DOHH2 (cell line): ENCODE measurements at regions not wholly inside any gene's neighbourhood (a gene's known extent, or its start where the extent isn't known, plus 50 kb on each side); places are given as distances from the start of the nearest gene placed in this dataset.

Experiments used
- H3F3A ChIP-seq: fragments of 200-600 bp; sonication (generic), shearing (Covaris generic); 2 replicates; pipeline ENCODE4 v1.6.0; 2016; ENCODE audit warnings: antibody characterized with exemption, mild to moderate bottlenecking; ENCODE audit not compliant: control insufficient read depth, insufficient read depth
- H3K27ac ChIP-seq: fragments of 200-600 bp; sonication (generic); 2 replicates; pipeline ENCODE4 v1.5.1; 2014; ENCODE audit warnings: low read depth, mild to moderate bottlenecking, low read length, moderate library complexity
- H3K27me3 ChIP-seq: fragments of 200-600 bp; sonication (generic); 2 replicates; pipeline ENCODE4 v1.6.1; 2014; ENCODE audit warnings: mild to moderate bottlenecking, low read length, mixed read lengths; ENCODE audit not compliant: control insufficient read depth
- H3K36me3 ChIP-seq: fragments of 200-600 bp; sonication (generic); 2 replicates; pipeline ENCODE4 v1.6.1; 2014; ENCODE audit warnings: mild to moderate bottlenecking, low read length, moderate library complexity, mixed read lengths; ENCODE audit not compliant: control insufficient read depth
- H3K4me1 ChIP-seq: fragments of 200-600 bp; sonication (generic); 2 replicates; pipeline ENCODE4 v1.6.1; 2014; ENCODE audit warnings: mild to moderate bottlenecking, low read length, mixed read lengths; ENCODE audit not compliant: control insufficient read depth
- H3K4me2 ChIP-seq: fragments of 200-600 bp; sonication (generic); 2 replicates; pipeline ENCODE4 v1.6.0; 2014; ENCODE audit warnings: mild to moderate bottlenecking, low read length, moderate library complexity
- H3K4me3 ChIP-seq: fragments of 200-600 bp; sonication (generic); 2 replicates; pipeline ENCODE4 v1.5.1; 2014; ENCODE audit warnings: mild to moderate bottlenecking, low read length, mixed read lengths
- H3K79me2 ChIP-seq: fragments of 200-600 bp; sonication (generic); 2 replicates; pipeline ENCODE4 v1.6.1; 2014; ENCODE audit warnings: mild to moderate bottlenecking, low read length, mixed read lengths; ENCODE audit not compliant: control insufficient read depth
- H3K9me2 ChIP-seq: fragments of 200-600 bp; sonication (generic); replicated peaks from 2 replicates; pipeline ENCODE4 v1.6.1; 2014; ENCODE audit warnings: mild to moderate bottlenecking, low read length, mixed read lengths; ENCODE audit not compliant: control insufficient read depth
- H3K9me3 ChIP-seq: fragments of 200-600 bp; sonication (generic); 2 replicates; pipeline ENCODE4 v1.6.1; 2014; ENCODE audit warnings: antibody characterized with exemption, low read length, mixed read lengths; ENCODE audit not compliant: control insufficient read depth, insufficient read depth
- H4K20me1 ChIP-seq: fragments of 200-600 bp; sonication (generic); 2 replicates; pipeline ENCODE4 v1.6.0; 2014; ENCODE audit warnings: low read depth, mild to moderate bottlenecking, antibody characterized with exemption, low read length, moderate library complexity; ENCODE audit not compliant: control insufficient read depth, insufficient read depth
- CTCF ChIP-seq: fragments of 200-600 bp; sonication (generic); IDR thresholded peaks from one replicate; pipeline ENCODE4 v1.5.1; 2014; ENCODE audit warnings: antibody characterized with exemption, mild to moderate bottlenecking, low read depth, low read length; ENCODE audit not compliant: poor library complexity, severe bottlenecking
- EZH2phosphoT487 ChIP-seq: fragments of 200-600 bp; sonication (generic); IDR thresholded peaks from 2 replicates; pipeline ENCODE4 v1.6.1; 2017; ENCODE audit warnings: borderline replicate concordance, mild to moderate bottlenecking, antibody characterized with exemption, low read length, moderate library complexity, mixed read lengths

- Histone ChIP-seq H3K4me2 (no peak overlapping the region), H3K79me2 (no peaks in the 10 kb centered on the region)
These were observed 122.0 kb downstream of the UQCRFS1 start for GRCh38 chr19:29090783-29091526.

DNA sequence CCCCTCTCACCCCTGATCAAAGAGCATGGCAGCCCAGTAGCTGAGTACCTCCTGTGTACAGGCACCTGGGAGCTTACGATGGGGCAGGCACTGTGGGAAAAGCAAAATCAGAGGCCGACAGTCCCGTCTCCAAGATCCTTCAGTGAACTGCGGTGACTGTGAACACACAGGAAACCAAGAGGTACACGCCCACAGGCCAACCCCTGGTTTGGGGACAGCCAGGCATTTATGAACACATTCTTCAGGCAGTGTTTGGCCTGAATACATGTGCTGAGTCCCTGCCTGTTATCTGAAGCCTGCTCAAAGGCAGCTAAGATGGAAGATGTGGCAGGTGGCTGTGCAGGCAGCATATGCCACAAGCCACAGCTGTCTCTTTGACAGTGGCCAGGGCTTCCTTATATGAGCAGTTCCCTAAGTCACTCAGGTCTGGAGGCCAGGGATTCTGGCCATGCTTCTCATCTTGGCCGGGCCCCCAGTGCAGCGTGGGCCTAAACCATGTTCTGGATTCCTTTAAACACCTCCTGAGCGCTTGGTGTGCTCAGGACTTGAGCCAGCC, 123.6 kb downstream of the UQCRFS1 start:
- Histone ChIP-seq H3F3A (no peaks in the 10 kb centered on the region), H3K36me3 (no peaks in the 10 kb centered on the region), H3K4me3 (no peak overlapping the region), H4K20me1 (no peaks in the 10 kb centered on the region), H3K79me2 (no peaks in the 10 kb centered on the region), H3K9me2 (no peaks in the 10 kb centered on the region), H3K27me3 (no peaks in the 10 kb centered on the region), H3K9me3 (no peaks in the 10 kb centered on the region), H3K4me1 (no peaks in the 10 kb centered on the region), H3K4me2 (no peak overlapping the region), H3K27ac (no peak overlapping the region)
- TF ChIP-seq EZH2phosphoT487 (no peak), CTCF (no peak)

More at GRCh38 chr19:29090783-29091526, 122.0 kb downstream of the UQCRFS1 start:
- TF ChIP-seq CTCF (no peak), EZH2phosphoT487 (no peak)
- H3K4me1 ChIP-seq, result no peaks in the 10 kb centered on the region
- H3K27me3 ChIP-seq, result no peaks in the 10 kb centered on the region
- H3F3A ChIP-seq, result no peaks in the 10 kb centered on the region
- H4K20me1 ChIP-seq, result no peaks in the 10 kb centered on the region
- no peak overlapping the region for H3K27ac ChIP-seq
- H3K36me3 ChIP-seq, result no peaks in the 10 kb centered on the region
- H3K4me3 ChIP-seq, result no peak overlapping the region
- no peaks in the 10 kb centered on the region for H3K9me3 ChIP-seq
- no peaks in the 10 kb centered on the region for H3K9me2 ChIP-seq

- H3K9me3 ChIP-seq, result no peaks in the 10 kb centered on the region
- no peak for TF ChIP-seq CTCF
- H3K4me3 ChIP-seq, result no peak overlapping the region
- no peaks in the 10 kb centered on the region for H3K36me3 ChIP-seq
- no peak overlapping the region for H3K4me2 ChIP-seq
- H3K27ac ChIP-seq, result no peak overlapping the region
- no peaks in the 10 kb centered on the region for H3K27me3 ChIP-seq
- no peaks in the 10 kb centered on the region for H3K4me1 ChIP-seq
- no peaks in the 10 kb centered on the region for H4K20me1 ChIP-seq
- H3K79me2 ChIP-seq, result no peaks in the 10 kb centered on the region
- H3F3A ChIP-seq, result no peaks in the 10 kb centered on the region
- no peaks in the 10 kb centered on the region for H3K9me2 ChIP-seq
These were observed 124.2 kb downstream of the UQCRFS1 start for GRCh38 chr19:29088761-29089160.
